ENCODE measurements at regions not wholly inside any gene's neighbourhood (a gene's known extent, or its start where the extent isn't known, plus 50 kb on each side); places are given as distances from the start of the nearest gene placed in this dataset.

GRCh38 chr15:46317029-46317428, 682.2 kb downstream of the SQOR start:
- intact Hi-C loops (cut with micrococcal nuclease): no loop called here
- POLR2A ChIA-PET (ENCODE audit: unreplicated experiment): no interaction called here

More at GRCh38 chr15:46317029-46317428, 682.2 kb downstream of the SQOR start:
- Histone ChIP-seq H2BK15ac (ENCODE audit: low read depth, low read length) (no peak overlapping the region), H3K36me3 (ENCODE audit: control insufficient read depth, insufficient read depth, low read length) (no peaks in the 10 kb centered on the region), H3K14ac (replicated peaks; ENCODE audit: low read depth, low read length) (no peak overlapping the region), H4K5ac (ENCODE audit: low read depth, low read length) (no peak overlapping the region), H3K79me1 (ENCODE audit: low read depth in 1 of 2, low read length in 2 of 2) (no peaks in the 10 kb centered on the region), H2BK20ac (ENCODE audit: low read depth, low read length) (no peak overlapping the region), H3K18ac (ENCODE audit: low read depth, low read length) (no peak overlapping the region), H3K4me1 (ENCODE audit: control insufficient read depth, insufficient read depth, low read length) (no peaks in the 10 kb centered on the region), H3K23ac (ENCODE audit: low read depth, low read length) (no peak overlapping the region), H3K9me3 (ENCODE audit: control insufficient read depth, insufficient read depth, low read length) (peaks cover 2% of the 10 kb centered on the region; the same call in 1 of the 2 replicates), H3K27ac (ENCODE audit: insufficient read depth, low read length) (no peak overlapping the region), H3K56ac (ENCODE audit: extremely low read depth, insufficient read depth, low read length) (no peak overlapping the region), H3K9ac (ENCODE audit: low read depth, low read length) (no peak overlapping the region), H4K8ac (ENCODE audit: low read depth in 2 of 2, low read length in 2 of 2) (no peak overlapping the region), H3K9me1 (ENCODE audit: insufficient read depth, low read length) (no peaks in the 10 kb centered on the region), H3K27me3 (ENCODE audit: control insufficient read depth, insufficient read depth, low read length) (no peaks in the 10 kb centered on the region), H2AK5ac (ENCODE audit: low read depth, low read length) (no peak overlapping the region), H2BK5ac (ENCODE audit: low read depth, low read length, poor library complexity, severe bottlenecking) (no peak overlapping the region), H2BK120ac (ENCODE audit: low read depth, low read length) (no peak overlapping the region), H3K4ac (ENCODE audit: low read depth, low read length) (no peak overlapping the region), H4K91ac (ENCODE audit: insufficient read depth, low read depth, low read length) (no peak overlapping the region), H3K4me3 (ENCODE audit: insufficient read depth, low read depth, low read length) (no peak overlapping the region), H2AK9ac (replicated peaks; ENCODE audit: low read depth, low read length, poor library complexity) (no peak overlapping the region), H2AFZ (replicated peaks; ENCODE audit: low read length, poor library complexity) (no peak overlapping the region), H3K4me2 (ENCODE audit: low read depth, low read length) (no peak overlapping the region), H4K20me1 (ENCODE audit: insufficient read depth, low read length) (no peaks in the 10 kb centered on the region)
- BruUV-seq (replicated peaks): no TSS peak
- dilution Hi-C loops (cut with HindIII; ENCODE audit: low sequenced_read_pairs, unreplicated experiment): no loop called here
- DNase-seq: no peak
- TF ChIP-seq MAZ (IDR thresholded peaks at IDR 0.05; ENCODE audit: borderline replicate concordance, low read depth, low read length) (no peak), POLR2A (IDR thresholded peaks at IDR 0.05; ENCODE audit: low read depth, low read length) (no peak), USF2 (IDR thresholded peaks at IDR 0.05; ENCODE audit: low read depth, low read length) (no peak)
- in situ Hi-C loops (cut with MboI; ENCODE audit: low sequenced_read_pairs): no loop called here
- WGBS, 2 experiments (ENCODE audit: extremely low coverage in 2 of 2, insufficient read length in 1 of 2): no CpG with 5 or more reads among the region's 2 CpGs
- CTCF ChIA-PET: no interaction called here
- ATAC-seq (ENCODE audit: low read depth): no peak

All from IMR-90 (cell line).